HG02798 (cell line): ENCODE measurements at regions not wholly inside any gene's neighbourhood (a gene's known extent, or its start where the extent isn't known, plus 50 kb on each side); places are given as distances from the start of the nearest gene placed in this dataset.

Experiments used
- ATAC-seq: cut with Tn5 transposase; IDR thresholded peaks from one replicate; pipeline ENCODE4 v1.9.1; 2021; ENCODE audit warnings: mild to moderate bottlenecking; ENCODE audit not compliant: unreplicated experiment, poor library complexity

DNA sequence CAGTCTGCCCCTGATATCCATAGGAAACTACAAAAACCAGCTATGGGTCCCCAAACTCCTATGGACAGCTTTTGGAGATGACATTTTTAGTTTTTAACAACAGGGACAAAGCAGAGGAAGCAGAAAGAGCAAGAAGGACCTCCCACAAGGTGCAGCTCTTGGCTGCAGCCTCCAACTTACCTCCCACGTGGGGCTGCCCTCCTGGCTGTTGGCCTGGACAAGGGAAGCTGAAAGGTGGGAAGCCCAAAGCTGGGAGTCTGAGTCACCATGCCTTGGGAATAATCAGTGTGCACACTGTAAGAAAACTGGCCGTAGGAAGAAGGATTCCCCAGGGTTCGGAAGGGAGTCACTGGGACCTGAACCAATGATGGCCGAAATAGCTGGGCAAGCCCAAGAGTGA, 51.8 kb upstream of the PAX1 start:
- ATAC-seq, result no peak

DNA sequence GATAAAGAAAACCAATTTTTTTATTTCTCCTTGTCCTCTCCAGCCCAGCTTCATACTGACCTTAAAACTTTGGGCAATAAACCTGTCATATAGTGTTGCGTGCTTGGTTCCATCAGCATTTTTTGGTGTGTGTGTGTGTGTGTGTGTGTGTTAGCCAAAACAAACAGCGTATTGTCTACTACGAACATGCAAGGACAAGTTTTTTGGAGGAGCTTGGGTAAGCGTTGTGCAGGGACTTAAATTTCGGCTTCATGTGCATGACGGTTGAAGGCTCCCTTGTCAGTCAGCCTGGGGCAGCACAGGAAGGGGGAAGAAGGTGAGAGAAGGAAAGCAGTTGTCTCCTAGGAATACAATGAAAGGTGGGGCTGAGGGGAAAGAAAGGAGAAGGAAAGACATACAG, 62.0 kb upstream of the PAX1 start:
- ATAC-seq, result no peak

GRCh38 chr20:21640556-21640955, 64.9 kb upstream of the PAX1 start:
- no peak for ATAC-seq

GRCh38 chr20:21633829-21634228, 71.6 kb upstream of the PAX1 start:
- no peak for ATAC-seq

GRCh38 chr20:21632735-21633053, 72.8 kb upstream of the PAX1 start:
- ATAC-seq, result no peak

- no peak for ATAC-seq
Measured at GRCh38 chr20:21632031-21632734, 73.3 kb upstream of the PAX1 start.

DNA sequence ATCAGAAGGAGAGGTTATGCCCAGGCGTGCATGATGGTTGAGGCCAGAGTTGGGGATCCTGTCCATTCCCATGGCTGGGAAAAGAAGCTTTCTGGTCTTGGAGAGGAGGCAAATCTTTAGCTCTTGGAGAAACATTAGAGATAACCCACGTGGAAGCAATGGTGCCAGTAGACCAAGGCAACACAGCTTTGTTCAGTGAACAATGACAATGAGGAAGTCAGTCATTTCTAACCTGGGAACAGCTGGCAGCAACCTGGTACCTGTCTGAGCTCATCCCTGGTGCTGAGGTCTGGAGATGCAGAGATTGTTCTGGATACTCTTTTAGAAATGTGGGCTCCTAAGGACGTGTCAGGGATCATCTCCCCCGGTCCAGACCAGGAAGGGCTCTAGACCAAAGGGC, 76.7 kb upstream of the PAX1 start:
- no peak for ATAC-seq

DNA sequence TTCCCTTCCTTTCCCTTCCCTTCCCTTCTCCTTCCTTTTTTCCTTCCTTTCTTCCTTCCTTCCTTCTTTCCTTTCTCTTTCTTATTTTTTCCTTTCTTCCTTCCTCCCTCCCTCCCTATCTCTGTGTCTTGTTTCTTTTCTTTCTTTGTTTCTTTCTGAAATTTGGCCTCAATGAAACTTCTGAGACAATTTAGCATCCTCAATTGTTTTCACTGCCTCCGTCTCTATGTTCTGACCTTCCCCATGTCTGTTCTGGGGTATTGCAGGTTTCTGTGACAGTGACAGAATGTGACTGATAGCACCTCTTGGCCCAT, 81.7 kb upstream of the PAX1 start:
- ATAC-seq, result no peak

- ATAC-seq, result no peak
Measured at GRCh38 chr20:21623074-21623780, 82.2 kb upstream of the PAX1 start.

GRCh38 chr20:21622097-21622857, 83.2 kb upstream of the PAX1 start:
- no peak for ATAC-seq

DNA sequence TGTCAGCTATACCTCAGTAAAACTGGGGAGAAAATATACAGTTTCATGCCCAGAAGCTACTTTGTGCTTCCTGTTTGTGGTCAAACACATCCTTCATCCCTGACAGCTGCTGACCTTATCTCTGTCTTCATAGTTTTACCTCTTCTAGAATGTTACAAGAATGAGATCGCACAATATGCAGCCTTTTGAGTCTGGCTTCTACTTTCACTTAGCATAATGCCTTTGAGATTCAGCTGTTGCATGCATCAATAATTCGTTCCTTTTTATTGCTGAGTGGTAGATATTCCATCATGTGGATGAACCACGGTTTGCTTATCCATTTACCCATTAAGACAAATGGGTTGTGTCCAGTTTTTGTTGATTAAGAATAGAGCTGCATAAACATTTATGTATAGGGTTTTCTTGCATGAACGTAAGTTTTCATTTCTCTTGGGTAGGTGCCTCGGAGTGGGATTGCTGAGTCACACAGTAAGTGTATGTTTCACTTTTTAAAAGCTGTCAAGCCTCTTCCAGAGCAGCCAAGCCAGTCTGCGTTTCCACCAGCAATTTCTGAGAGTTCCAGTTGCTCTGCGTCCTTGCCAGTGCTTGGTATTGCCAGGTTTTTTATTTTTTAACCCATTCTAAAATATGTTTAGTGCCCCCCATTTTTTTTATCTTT, 86.6 kb upstream of the PAX1 start:
- peak; percentile 42 for ATAC-seq

GRCh38 chr20:21615617-21616080, 89.8 kb upstream of the PAX1 start:
- peak; percentile 72 for ATAC-seq

DNA sequence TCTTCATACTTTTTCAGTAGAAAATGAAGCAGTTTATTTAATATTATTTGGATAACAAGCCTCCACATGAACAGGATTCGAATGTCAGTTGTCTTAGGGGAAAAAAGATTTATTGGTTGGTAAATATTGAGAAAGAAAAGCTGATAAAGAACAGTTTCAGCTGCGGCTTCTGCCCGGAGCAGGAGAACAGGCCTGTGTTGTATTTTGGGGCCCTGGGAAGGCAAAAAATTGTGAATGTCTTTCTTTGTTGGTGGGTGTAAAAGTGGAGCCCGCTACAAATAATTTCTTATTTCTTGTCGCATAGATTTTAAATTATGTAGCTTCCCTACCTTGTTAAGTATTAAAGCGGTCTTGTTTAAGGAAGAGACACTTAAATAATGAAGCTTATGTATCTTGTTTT, 90.5 kb upstream of the PAX1 start:
- no peak for ATAC-seq

- no peak for ATAC-seq
Measured at GRCh38 chr20:21613512-21613911, 92.0 kb upstream of the PAX1 start.

GRCh38 chr20:21609981-21610380, 95.5 kb upstream of the PAX1 start:
- no peak for ATAC-seq

GRCh38 chr20:21609221-21609620, 95.4 kb upstream of the NKX2-2 start:
- no peak for ATAC-seq

DNA sequence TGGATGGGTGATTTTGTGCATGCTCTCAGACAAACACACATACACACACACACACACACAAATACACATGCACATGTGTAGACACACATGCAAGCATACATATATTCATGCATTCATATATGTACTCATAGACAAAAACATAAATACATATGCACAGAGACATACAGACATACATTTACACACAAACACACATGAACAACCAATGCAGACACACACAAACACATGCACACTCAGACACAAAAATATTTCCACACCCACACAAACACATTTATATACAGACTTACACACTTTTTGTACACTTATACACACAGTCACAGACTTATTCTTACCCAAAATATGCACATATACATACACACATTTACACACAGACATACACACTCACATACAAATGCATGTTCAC, 94.9 kb upstream of the NKX2-2 start:
- ATAC-seq, result no peak

- ATAC-seq, result no peak
Measured at GRCh38 chr20:21607971-21608725, 94.3 kb upstream of the NKX2-2 start.

DNA sequence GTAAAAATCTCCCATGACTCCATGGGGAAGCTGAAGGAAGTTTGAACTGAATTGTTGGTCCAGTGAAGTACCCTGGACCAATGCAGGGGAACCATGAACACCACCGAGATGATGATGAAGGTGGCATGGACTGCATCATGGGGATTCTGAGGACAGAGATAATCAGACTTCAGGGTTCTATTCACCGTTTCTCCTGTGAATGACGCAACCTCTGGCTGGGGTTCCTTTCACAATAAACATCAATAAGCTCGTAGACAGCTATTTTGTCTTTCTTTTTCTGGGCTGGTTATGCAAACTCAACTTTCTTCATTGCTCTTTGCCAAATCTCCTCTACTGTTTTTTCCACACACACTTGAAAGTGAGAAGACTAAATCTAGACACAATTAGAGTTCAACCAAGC, 87.9 kb upstream of the NKX2-2 start:
- no peak for ATAC-seq

- no peak for ATAC-seq
Measured at GRCh38 chr20:21586682-21587081, 72.8 kb upstream of the NKX2-2 start.
